GM12874 (cell line): ENCODE measurements at regions not wholly inside any gene's neighbourhood (a gene's known extent, or its start where the extent isn't known, plus 50 kb on each side); places are given as distances from the start of the nearest gene placed in this dataset.

Experiments
- TF ChIP-seq, protein P1 (sequence below): IDR thresholded peaks from 2 replicates; pipeline ENCODE4 v1.5.1; 2011; ENCODE audit warnings: low read depth, mild to moderate bottlenecking, control low read depth, low read length, moderate library complexity; ENCODE audit not compliant: insufficient read depth

DNA sequence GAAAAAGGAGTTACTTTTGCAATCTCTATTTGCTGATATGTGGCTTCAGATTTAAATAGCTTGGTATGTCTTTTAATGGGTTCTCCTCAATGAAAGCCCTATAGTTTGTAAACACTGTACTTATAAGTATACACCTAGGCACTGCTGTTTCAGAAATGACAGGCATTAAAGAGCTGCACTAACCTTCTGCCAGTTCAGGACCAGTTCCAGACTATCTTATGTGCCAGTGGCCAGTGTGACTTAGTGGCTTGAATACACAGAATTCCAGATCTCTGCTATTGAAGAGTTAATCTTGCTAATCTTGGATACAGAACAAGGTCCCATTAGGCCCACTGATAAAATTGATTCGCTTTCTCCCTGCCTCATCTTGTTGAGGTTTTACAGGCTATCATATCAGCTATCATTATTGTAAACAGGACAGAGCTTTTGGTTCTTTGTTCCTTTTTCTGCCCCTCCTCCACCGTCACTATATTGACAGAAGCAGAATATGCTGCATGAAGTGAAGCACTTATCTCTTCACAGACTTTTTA is 337.5 kb downstream of the LRRIQ3 start:
- TF ChIP-seq, protein P1, sequence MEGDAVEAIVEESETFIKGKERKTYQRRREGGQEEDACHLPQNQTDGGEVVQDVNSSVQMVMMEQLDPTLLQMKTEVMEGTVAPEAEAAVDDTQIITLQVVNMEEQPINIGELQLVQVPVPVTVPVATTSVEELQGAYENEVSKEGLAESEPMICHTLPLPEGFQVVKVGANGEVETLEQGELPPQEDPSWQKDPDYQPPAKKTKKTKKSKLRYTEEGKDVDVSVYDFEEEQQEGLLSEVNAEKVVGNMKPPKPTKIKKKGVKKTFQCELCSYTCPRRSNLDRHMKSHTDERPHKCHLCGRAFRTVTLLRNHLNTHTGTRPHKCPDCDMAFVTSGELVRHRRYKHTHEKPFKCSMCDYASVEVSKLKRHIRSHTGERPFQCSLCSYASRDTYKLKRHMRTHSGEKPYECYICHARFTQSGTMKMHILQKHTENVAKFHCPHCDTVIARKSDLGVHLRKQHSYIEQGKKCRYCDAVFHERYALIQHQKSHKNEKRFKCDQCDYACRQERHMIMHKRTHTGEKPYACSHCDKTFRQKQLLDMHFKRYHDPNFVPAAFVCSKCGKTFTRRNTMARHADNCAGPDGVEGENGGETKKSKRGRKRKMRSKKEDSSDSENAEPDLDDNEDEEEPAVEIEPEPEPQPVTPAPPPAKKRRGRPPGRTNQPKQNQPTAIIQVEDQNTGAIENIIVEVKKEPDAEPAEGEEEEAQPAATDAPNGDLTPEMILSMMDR, result no peak

DNA sequence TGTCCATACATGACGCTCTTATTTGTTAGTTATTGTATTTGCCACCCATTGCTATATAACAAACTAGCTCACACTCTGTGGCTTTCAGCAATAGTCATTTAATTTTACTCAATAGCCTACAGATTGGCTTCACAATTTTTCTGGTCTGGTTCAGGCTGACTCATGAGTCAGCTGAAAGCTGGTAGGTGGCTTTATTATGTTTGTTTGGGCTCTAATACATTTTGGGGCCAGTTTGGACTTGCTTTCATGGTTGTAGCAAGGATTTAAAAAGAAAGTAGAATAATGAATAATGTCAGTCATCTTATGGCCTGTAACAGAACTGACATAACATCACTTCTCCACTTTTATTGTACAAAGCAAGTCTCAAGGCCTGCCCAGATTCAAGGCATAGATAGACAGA is 338.7 kb downstream of the LRRIQ3 start:
- TF ChIP-seq, protein P1, result no peak

DNA sequence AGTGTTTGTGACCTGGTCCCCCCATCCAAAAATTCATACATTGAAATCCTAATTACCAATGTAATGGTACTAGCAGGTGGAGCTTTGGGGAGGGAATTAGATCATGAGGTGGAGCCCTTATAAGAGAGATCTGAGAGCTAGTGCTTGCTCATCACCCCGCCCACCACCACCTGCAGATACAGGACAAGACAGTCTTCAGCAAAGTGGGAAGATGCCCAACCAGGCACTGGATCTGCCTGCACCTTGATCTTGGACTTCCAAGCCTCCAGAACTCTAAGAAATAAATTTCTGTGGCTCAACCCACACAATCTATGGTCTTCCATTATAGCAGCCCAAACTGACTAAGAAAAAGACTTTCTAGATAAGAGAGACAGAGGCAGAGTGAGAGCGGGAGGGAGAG is 343.4 kb downstream of the LRRIQ3 start:
- TF ChIP-seq, protein P1, result no peak

DNA sequence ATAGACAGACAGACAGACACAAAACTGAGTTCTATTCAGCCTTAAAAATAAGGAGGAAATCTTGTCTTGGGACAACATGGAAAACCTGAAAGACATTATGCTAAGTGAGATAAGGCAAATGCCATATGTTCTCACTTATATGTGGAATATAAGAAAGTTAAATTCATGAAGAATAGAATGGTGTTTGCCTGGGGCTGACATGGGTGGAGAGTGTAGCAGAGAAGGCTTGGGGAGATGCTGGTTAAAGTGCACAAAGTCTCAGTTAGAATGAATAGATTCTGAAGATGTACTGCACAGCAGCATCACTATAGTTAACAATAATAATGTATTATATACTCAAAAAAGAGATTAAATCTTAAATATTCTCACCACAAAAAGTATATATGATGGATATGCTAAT is 355.5 kb downstream of the LRRIQ3 start:
- TF ChIP-seq, protein P1, result no peak

DNA sequence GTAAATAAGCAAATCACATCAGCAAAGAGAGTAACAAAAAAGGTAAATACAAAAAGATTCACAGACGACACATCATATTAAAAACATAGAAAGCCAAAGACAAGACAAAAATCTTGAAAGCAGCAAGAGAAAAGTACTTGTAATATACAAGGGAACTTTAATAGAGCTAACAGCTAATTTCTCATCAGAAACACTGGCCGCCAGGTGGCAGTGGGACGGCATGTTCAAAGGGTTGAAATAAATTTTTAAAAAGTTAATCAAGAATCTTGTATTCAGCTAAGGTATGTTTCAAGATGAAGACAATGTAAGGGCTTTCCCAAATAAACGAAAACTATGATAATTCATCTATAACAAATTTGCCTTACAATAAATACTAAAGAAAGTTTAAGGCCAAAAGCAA is 358.1 kb downstream of the LRRIQ3 start:
- TF ChIP-seq, protein P1, result peak; percentile 13; the same call in 1 of the 2 replicates

DNA sequence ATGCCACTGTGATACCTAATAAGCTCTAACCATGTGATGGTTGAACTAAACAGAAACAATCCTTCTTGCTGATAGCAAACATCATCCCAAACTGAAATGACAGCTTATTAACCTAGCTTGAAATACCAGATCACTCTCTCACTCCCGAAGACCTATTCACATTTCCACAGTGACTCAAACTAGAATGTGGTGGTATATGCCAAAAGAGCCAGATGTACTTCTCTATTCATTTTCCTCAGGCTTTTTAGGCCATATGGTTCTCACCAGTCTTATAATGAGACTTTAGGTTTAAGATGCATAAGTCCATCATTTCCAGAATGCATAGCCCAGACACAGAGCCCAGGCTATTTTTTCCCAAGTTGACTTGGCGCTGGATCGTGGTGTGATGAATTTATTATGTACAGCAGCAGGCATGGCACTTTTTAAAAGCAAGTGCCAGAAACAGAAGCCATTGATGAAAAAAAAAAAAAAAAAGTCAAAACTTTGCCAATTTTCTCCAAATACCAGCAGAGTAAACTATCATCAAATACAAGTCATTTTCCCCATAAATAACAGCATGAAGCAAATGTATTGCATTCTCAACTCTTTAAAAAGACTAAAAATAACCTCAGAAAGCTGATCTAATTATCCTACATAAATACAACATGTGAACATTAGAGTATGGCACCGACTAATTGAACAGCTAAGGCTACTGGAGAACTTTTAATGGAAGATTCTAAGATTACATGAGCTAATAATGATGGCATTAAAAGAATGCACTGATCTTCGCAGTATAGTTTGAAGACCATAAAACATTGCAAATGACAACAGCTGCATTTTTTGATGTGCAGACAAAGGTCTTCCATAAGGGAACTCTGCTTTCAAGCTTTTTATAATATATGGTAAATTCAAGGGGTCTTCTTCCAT is 365.4 kb downstream of the LRRIQ3 start:
- TF ChIP-seq, protein P1, result no peak

DNA sequence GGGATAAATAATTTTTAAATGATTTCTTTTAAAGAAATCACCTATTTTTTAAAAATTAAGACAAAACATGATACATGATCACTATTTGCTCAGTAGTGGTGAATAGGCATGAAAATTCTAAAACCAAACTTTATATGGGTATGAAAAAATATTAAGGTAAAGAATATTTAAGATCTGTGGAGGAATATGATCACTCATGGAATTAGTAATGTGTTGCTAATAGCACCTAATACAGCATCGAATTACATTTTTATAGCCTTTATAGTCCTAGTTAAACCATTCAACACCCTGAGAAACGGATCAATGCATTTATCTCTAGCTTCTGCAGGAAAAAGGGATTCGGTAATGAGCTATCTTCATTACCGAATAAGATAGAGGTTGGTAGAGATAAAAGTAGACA is 373.9 kb downstream of the LRRIQ3 start:
- TF ChIP-seq, protein P1, result no peak
